ENCODE measurements at regions not wholly inside any gene's neighbourhood (a gene's known extent, or its start where the extent isn't known, plus 50 kb on each side); places are given as distances from the start of the nearest gene placed in this dataset.

DNA sequence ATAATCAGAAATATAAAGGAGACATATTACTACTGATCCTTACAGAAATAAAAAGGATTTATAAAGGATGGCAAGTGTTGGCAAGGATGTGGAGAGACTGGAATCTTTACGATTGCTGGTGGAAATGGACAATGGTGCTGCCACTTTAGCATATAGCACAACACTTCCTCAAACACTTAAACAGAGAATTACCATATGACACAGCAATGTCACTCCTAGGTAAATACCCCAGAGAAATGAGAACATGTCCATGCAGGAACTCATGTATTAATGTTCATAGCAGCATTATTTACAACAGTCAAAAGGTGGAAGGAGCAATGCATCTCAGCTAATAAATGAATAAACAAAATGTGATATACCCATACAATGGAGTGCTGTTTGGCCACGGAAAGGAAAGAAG is 137.5 kb downstream of the NDUFA10 start (continued):
- TF ChIP-seq, protein P1, sequence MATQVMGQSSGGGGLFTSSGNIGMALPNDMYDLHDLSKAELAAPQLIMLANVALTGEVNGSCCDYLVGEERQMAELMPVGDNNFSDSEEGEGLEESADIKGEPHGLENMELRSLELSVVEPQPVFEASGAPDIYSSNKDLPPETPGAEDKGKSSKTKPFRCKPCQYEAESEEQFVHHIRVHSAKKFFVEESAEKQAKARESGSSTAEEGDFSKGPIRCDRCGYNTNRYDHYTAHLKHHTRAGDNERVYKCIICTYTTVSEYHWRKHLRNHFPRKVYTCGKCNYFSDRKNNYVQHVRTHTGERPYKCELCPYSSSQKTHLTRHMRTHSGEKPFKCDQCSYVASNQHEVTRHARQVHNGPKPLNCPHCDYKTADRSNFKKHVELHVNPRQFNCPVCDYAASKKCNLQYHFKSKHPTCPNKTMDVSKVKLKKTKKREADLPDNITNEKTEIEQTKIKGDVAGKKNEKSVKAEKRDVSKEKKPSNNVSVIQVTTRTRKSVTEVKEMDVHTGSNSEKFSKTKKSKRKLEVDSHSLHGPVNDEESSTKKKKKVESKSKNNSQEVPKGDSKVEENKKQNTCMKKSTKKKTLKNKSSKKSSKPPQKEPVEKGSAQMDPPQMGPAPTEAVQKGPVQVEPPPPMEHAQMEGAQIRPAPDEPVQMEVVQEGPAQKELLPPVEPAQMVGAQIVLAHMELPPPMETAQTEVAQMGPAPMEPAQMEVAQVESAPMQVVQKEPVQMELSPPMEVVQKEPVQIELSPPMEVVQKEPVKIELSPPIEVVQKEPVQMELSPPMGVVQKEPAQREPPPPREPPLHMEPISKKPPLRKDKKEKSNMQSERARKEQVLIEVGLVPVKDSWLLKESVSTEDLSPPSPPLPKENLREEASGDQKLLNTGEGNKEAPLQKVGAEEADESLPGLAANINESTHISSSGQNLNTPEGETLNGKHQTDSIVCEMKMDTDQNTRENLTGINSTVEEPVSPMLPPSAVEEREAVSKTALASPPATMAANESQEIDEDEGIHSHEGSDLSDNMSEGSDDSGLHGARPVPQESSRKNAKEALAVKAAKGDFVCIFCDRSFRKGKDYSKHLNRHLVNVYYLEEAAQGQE (IDR thresholded peaks at IDR 0.05; ENCODE audit: unreplicated experiment), result no peak
- TF ChIP-seq NANOG (IDR thresholded peaks at IDR 0.05; ENCODE audit: borderline replicate concordance), result no peak
- TF ChIP-seq ZNF114 (CRISPR knock-in tag; IDR thresholded peaks at IDR 0.05), result no peak
- no peak for TF ChIP-seq EZH2phosphoT487 (IDR thresholded peaks at IDR 0.05; ENCODE audit: unreplicated experiment)

DNA sequence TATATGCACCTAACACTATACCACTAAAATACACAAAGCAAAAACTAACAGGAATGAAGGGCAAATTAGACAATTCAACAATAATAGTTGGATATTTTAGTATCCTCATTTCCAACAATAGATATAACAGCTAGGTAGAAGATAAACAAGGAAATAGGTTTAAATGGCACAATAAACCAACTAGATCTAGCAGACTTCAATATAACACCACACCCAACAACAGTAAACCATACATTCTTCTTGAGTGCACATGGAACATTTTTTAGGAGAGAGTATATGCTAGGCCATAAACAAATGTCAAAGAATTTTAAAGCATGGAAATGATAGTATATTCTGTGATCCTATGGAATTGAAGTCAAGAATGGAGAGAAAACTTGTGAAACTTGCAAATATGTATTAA is 138.4 kb downstream of the NDUFA10 start:
- Histone ChIP-seq H3K4me1 (ENCODE audit: insufficient read depth) (no peaks in the 10 kb centered on the region), H3K27me3 (ENCODE audit: insufficient read depth) (no peaks in the 10 kb centered on the region), H3K9me2 (ENCODE audit: insufficient read depth) (no peaks in the 10 kb centered on the region), H3K4me2 (no peak overlapping the region), H3F3A (replicated peaks; ENCODE audit: low read depth) (no peaks in the 10 kb centered on the region), H2AFZ (no peak overlapping the region), H3K27ac (ENCODE audit: low read depth) (no peak overlapping the region), H4K20me1 (replicated peaks; ENCODE audit: insufficient read depth) (no peaks in the 10 kb centered on the region), H3K4me3 (no peak overlapping the region), H3K36me3 (ENCODE audit: insufficient read depth) (peaks cover 4% of the 10 kb centered on the region; the same call in 1 of the 2 replicates), H3K79me2 (replicated peaks; ENCODE audit: insufficient read depth) (no peaks in the 10 kb centered on the region)
- Mint-ChIP-seq H3K36me3 (ENCODE audit: low read depth) (peaks cover 6% of the 10 kb centered on the region; the same call in 2 of the 3 replicates), H3K4me1 (peaks cover 8% of the 10 kb centered on the region), H3K9me3 (peaks cover 31% of the 10 kb centered on the region), H3K27ac (no peak overlapping the region), H3K27me3 (ENCODE audit: insufficient read depth, low read depth, poor library complexity) (peaks cover 16% of the 10 kb centered on the region), H3K4me3 (no peak overlapping the region)
- ATAC-seq (no peak), DNase-seq (ENCODE audit: low spot score) (no peak)
- TF ChIP-seq, protein P2, sequence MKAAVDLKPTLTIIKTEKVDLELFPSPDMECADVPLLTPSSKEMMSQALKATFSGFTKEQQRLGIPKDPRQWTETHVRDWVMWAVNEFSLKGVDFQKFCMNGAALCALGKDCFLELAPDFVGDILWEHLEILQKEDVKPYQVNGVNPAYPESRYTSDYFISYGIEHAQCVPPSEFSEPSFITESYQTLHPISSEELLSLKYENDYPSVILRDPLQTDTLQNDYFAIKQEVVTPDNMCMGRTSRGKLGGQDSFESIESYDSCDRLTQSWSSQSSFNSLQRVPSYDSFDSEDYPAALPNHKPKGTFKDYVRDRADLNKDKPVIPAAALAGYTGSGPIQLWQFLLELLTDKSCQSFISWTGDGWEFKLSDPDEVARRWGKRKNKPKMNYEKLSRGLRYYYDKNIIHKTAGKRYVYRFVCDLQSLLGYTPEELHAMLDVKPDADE (IDR thresholded peaks at IDR 0.05), result no peak
- TF ChIP-seq, protein P1 (IDR thresholded peaks at IDR 0.05; ENCODE audit: unreplicated experiment), result no peak
- TF ChIP-seq, protein P3, sequence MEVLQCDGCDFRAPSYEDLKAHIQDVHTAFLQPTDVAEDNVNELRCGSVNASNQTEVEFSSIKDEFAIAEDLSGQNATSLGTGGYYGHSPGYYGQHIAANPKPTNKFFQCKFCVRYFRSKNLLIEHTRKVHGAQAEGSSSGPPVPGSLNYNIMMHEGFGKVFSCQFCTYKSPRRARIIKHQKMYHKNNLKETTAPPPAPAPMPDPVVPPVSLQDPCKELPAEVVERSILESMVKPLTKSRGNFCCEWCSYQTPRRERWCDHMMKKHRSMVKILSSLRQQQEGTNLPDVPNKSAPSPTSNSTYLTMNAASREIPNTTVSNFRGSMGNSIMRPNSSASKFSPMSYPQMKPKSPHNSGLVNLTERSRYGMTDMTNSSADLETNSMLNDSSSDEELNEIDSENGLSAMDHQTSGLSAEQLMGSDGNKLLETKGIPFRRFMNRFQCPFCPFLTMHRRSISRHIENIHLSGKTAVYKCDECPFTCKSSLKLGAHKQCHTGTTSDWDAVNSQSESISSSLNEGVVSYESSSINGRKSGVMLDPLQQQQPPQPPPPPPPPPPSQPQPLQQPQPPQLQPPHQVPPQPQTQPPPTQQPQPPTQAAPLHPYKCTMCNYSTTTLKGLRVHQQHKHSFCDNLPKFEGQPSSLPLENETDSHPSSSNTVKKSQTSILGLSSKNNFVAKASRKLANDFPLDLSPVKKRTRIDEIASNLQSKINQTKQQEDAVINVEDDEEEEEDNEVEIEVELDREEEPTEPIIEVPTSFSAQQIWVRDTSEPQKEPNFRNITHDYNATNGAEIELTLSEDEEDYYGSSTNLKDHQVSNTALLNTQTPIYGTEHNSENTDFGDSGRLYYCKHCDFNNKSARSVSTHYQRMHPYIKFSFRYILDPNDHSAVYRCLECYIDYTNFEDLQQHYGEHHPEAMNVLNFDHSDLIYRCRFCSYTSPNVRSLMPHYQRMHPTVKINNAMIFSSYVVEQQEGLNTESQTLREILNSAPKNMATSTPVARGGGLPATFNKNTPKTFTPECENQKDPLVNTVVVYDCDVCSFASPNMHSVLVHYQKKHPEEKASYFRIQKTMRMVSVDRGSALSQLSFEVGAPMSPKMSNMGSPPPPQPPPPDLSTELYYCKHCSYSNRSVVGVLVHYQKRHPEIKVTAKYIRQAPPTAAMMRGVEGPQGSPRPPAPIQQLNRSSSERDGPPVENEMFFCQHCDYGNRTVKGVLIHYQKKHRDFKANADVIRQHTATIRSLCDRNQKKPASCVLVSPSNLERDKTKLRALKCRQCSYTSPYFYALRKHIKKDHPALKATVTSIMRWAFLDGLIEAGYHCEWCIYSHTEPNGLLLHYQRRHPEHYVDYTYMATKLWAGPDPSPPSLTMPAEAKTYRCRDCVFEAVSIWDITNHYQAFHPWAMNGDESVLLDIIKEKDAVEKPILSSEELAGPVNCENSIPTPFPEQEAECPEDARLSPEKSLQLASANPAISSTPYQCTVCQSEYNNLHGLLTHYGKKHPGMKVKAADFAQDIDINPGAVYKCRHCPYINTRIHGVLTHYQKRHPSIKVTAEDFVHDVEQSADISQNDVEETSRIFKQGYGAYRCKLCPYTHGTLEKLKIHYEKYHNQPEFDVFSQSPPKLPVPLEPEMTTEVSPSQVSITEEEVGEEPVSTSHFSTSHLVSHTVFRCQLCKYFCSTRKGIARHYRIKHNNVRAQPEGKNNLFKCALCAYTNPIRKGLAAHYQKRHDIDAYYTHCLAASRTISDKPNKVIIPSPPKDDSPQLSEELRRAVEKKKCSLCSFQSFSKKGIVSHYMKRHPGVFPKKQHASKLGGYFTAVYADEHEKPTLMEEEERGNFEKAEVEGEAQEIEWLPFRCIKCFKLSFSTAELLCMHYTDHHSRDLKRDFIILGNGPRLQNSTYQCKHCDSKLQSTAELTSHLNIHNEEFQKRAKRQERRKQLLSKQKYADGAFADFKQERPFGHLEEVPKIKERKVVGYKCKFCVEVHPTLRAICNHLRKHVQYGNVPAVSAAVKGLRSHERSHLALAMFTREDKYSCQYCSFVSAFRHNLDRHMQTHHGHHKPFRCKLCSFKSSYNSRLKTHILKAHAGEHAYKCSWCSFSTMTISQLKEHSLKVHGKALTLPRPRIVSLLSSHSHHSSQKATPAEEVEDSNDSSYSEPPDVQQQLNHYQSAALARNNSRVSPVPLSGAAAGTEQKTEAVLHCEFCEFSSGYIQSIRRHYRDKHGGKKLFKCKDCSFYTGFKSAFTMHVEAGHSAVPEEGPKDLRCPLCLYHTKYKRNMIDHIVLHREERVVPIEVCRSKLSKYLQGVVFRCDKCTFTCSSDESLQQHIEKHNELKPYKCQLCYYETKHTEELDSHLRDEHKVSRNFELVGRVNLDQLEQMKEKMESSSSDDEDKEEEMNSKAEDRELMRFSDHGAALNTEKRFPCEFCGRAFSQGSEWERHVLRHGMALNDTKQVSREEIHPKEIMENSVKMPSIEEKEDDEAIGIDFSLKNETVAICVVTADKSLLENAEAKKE (CRISPR knock-in tag; IDR thresholded peaks at IDR 0.05), result no peak
- TF ChIP-seq EZH2phosphoT487 (IDR thresholded peaks at IDR 0.05; ENCODE audit: unreplicated experiment) (no peak), POLR2AphosphoS5 (IDR thresholded peaks at IDR 0.05; ENCODE audit: low read depth) (no peak)
